K562 (cell line): ENCODE measurements at regions not wholly inside any gene's neighbourhood (a gene's known extent, or its start where the extent isn't known, plus 50 kb on each side); places are given as distances from the start of the nearest gene placed in this dataset. TPM values are rescaled to one million over a fixed set of nuclear protein-coding genes. Genes with fewer than 3 reads are reported as not detected.

Source experiments
- ATAC-seq: fragments of 200-7000 bp; cut with Tn5 transposase; 3 replicates; pipeline ENCODE4 v1.9.1; 2020; ENCODE audit warnings: moderate library complexity
- BruUV-seq: library from RNA; stranded (reverse); fragments of 400-500 nt; replicated peaks from 2 replicates; lab custom pipeline; 2021; lab: Mats Ljungman, UMichigan
- CTCF ChIA-PET: fragments of 300-600 bp; formaldehyde crosslinking; extraction: SDS; loops from one replicate; lab custom pipeline; 2021; ENCODE audit warnings: low intra/inter-chr PET ratio; lab: Yijun Ruan, JAX
- POLR2A ChIA-PET: fragments of 300-600, 350-650 bp; sonication (Branson Sonifier 250); formaldehyde crosslinking; extraction: SDS; loops from one replicate; lab custom pipeline; 2021; ENCODE audit warnings: antibody characterized with exemption, inconsistent platforms; lab: Yijun Ruan, JAX
- DNase-seq, 4 experiments: peaks; one replicate each; pipeline versions ENCODE4 v3.0.0 to v3.0.0-alpha.2; 2011 to 2018; ENCODE audit warnings: low spot score in 3 of 4, mixed read lengths in 3 of 4; ENCODE audit errors: extremely low read depth in 1 of 4
- FAIRE-seq: peaks from 2 replicates; lab custom pipeline; 2011; peaks lifted over from hg19 to GRCh38; lab: Jason Lieb, UNC
- H2AFZ ChIP-seq: 2 replicates; pipeline ENCODE4 v1.6.0; 2011; ENCODE audit warnings: low read depth, low read length, control low read depth, inconsistent platforms
- H3K27ac ChIP-seq: fragments of 200-600 bp; 3 replicates; pipeline ENCODE4 v1.8.0; 2011; ENCODE audit warnings: low read depth, mild to moderate bottlenecking, control low read depth, inconsistent platforms, low read length, moderate library complexity, mixed read lengths; ENCODE audit errors: extremely low read depth
- H3K27me3 ChIP-seq, 2 experiments: fragments of 300-600 bp in 1 of 2; 2 replicates in 1 of 2; 3 replicates in 1 of 2; pipeline versions ENCODE4 v1.6.0 to v1.8.0; 2011; ENCODE audit warnings: inconsistent platforms in 2 of 2, low read length in 2 of 2, mild to moderate bottlenecking in 1 of 2, mixed read lengths in 1 of 2, moderate library complexity in 1 of 2; ENCODE audit not compliant: control insufficient read depth in 2 of 2, insufficient read depth in 2 of 2
- H3K36me3 ChIP-seq: fragments of 300-600 bp; 3 replicates; pipeline ENCODE4 v1.8.0; 2011; ENCODE audit warnings: mild to moderate bottlenecking, low read length, inconsistent platforms; ENCODE audit not compliant: control insufficient read depth, insufficient read depth
- H3K4me1 ChIP-seq, 2 experiments: fragments of 200-600 bp in 1 of 2; replicated peaks in 1 of 2; 2 replicates in 1 of 2; 3 replicates in 1 of 2; pipeline versions ENCODE4 v1.5.1 to v1.8.0; 2011; ENCODE audit warnings: inconsistent platforms in 2 of 2, low read length in 2 of 2, mild to moderate bottlenecking in 1 of 2, mixed read lengths in 1 of 2, moderate library complexity in 1 of 2; ENCODE audit not compliant: control insufficient read depth in 2 of 2, insufficient read depth in 2 of 2
- H3K4me2 ChIP-seq: 2 replicates; pipeline ENCODE4 v1.6.1; 2011; ENCODE audit warnings: low read length, control low read depth, inconsistent platforms, mixed read lengths; ENCODE audit not compliant: insufficient read depth
- H3K4me3 ChIP-seq: fragments of 200-600 bp; sonication (generic), shearing (Covaris generic); 2 replicates; pipeline ENCODE4 v1.5.1; 2016; ENCODE audit warnings: control low read depth, inconsistent platforms
- H3K79me2 ChIP-seq: fragments of 200-600 bp; 3 replicates; pipeline ENCODE4 v1.8.0; 2011; ENCODE audit warnings: low read length, inconsistent platforms; ENCODE audit not compliant: control insufficient read depth, insufficient read depth
- H3K9ac ChIP-seq, 2 experiments: 2 replicates each; pipeline versions ENCODE4 v1.6.0 to v1.6.1; 2011; ENCODE audit warnings: low read depth in 2 of 2, low read length in 2 of 2, control low read depth in 1 of 2, inconsistent platforms in 1 of 2, mild to moderate bottlenecking in 1 of 2, mixed read lengths in 1 of 2; ENCODE audit not compliant: insufficient read depth in 1 of 2
- H3K9me1 ChIP-seq: one replicate; pipeline ENCODE4 v1.6.0; 2011; ENCODE audit warnings: inconsistent platforms, mild to moderate bottlenecking, low read length, moderate library complexity; ENCODE audit not compliant: control insufficient read depth, insufficient read depth
- H3K9me3 ChIP-seq: replicated peaks from 2 replicates; pipeline ENCODE4 v1.5.1; 2011; ENCODE audit warnings: low read depth, low read length, inconsistent platforms; ENCODE audit not compliant: control insufficient read depth, insufficient read depth
- H4K20me1 ChIP-seq: replicated peaks from 2 replicates; pipeline ENCODE4 v1.6.1; 2011; ENCODE audit warnings: low read length, inconsistent platforms, mixed read lengths; ENCODE audit not compliant: control insufficient read depth, insufficient read depth
- CBX2 ChIP-seq: fragments of 200-600 bp; sonication (generic); IDR thresholded peaks from one replicate; pipeline ENCODE4 v1.6.1; 2012; ENCODE audit warnings: mild to moderate bottlenecking, low read length, inconsistent platforms; ENCODE audit not compliant: insufficient read depth, poor library complexity, severe bottlenecking
- FOS ChIP-seq: IDR thresholded peaks from 3 replicates; pipeline ENCODE4 v1.6.1; 2011; ENCODE audit not compliant: insufficient read length; ENCODE audit errors: extremely low read depth
- SMAD4 ChIP-seq: fragments of 250-450 bp; sonication (Bioruptor Pico); conservative IDR thresholded peaks from 2 replicates; pipeline ENCODE4 v1.8.0; 2021; ENCODE audit warnings: inconsistent platforms, mild to moderate bottlenecking, moderate library complexity
- XRCC4 ChIP-seq: IDR thresholded peaks from one replicate; pipeline ENCODE4 v1.6.1; 2011; ENCODE audit not compliant: insufficient read depth, insufficient read length; ENCODE audit errors: extremely low read depth
- ZNF253 ChIP-seq: fragments of 250-450 bp; sonication (Bioruptor Pico); conservative IDR thresholded peaks from 2 replicates; pipeline ENCODE4 v1.6.1; 2021; ENCODE audit warnings: mild to moderate bottlenecking
- WGBS: fragments of 100-300 bp; shearing (Covaris generic); methylation state at CpG from one replicate; pipeline ENCODE4 v1.1.6; 2016; ENCODE audit warnings: low coverage, mixed read lengths; ENCODE audit not compliant: insufficient coverage; ENCODE audit errors: missing lambda C conversion rate; 5-methylcytosine and 5-hydroxymethylcytosine counted together
- in situ Hi-C: fragments of 300-500 bp; cut with MboI; formaldehyde crosslinking; loops from 4 replicates; pipeline ENCODE4 v1.15.0; 2018; ENCODE audit warnings: inconsistent platforms, mixed read lengths
- intact Hi-C: fragments of 100-400 bp; cut with micrococcal nuclease; formaldehyde crosslinking; loops from 2 replicates; pipeline ENCODE4 v1.14.2; 2022
- small RNA-seq: library from RNA; depleted of rRNA; stranded (forward); fragments of <200 nt; gene quantifications from one replicate; pipeline ENCODE3, GENCODE V24; 2014

- TF ChIP-seq FOS (no peak), ZNF253 (CRISPR knock-in tag) (no peak)
Measured at GRCh38 chr18:76545433-76546087, 50.5 kb upstream of the ZNF516 start (continued).

GRCh38 chr18:76544511-76545345 lies 49.7 kb upstream of the ZNF516 start:
- intact Hi-C loops (no loop called here), in situ Hi-C loops (no loop called here)
- no TSS peak for BruUV-seq
- Histone ChIP-seq H3K4me1 (no peaks in the 10 kb centered on the region), H3K9me3 (no peaks in the 10 kb centered on the region), H3K27ac (no peak overlapping the region), H3K4me2 (no peak overlapping the region), H2AFZ (no peak overlapping the region), H4K20me1 (no peaks in the 10 kb centered on the region), H3K79me2 (no peaks in the 10 kb centered on the region), H3K9ac (no peak overlapping the region), H3K27me3 (peaks cover 7 to 26% of the 10 kb centered on the region in 2 experiments; a peak in 4 of 5 replicates), H3K4me3 (no peak overlapping the region), H3K36me3 (no peaks in the 10 kb centered on the region), H3K9me1 (no peaks in the 10 kb centered on the region)
- ChIA-PET CTCF (no interaction called here), POLR2A (no interaction called here)
- whole genome bisulfite sequencing, result 0% methylated on average over 6 of the region's 10 CpGs
- DNase-seq (no peak), ATAC-seq (no peak), FAIRE-seq (no peak)
- TF ChIP-seq XRCC4 (no peak), CBX2 (no peak), SMAD4 (CRISPR knock-in tag) (no peak)

Small RNA genes lying in the stretch of these regions (small RNA-seq; reads per million reads assigned to genes)
- gene AC139085.1, result not detected
